Right cardiac atrium (tissue), 5 donors: ENCODE measurements at regions not wholly inside any gene's neighbourhood (a gene's known extent, or its start where the extent isn't known, plus 50 kb on each side); places are given as distances from the start of the nearest gene placed in this dataset.
A peak's percentile ranks its signal among the peaks of the same experiment; 100 is the strongest.
"Not testable (repeated sequence)": the region's sequence is repeated elsewhere in the genome, so short reads cannot be mapped to it uniquely, and the experiment has no call there.

Experiments
- ATAC-seq, 2 donors: fragments of 200-7000 bp; cut with Tn5 transposase; one replicate each; pipeline versions ENCODE4 v1.8.0 to v1.9.1; 2020; ENCODE audit warnings: moderate library complexity in 2 of 2, mild to moderate bottlenecking in 1 of 2
- DNase-seq, 3 donors: peaks; one replicate each; pipeline ENCODE4 v3.0.0-alpha.2; 2020
- H3K27ac ChIP-seq: one replicate; pipeline ENCODE4 v1.5.1; 2013; ENCODE audit warnings: mild to moderate bottlenecking, low read length, control low read depth, moderate library complexity
- H3K27me3 ChIP-seq: one replicate; pipeline ENCODE4 v1.6.1; 2013; ENCODE audit not compliant: control insufficient read depth, insufficient read depth
- H3K4me1 ChIP-seq: one replicate; pipeline ENCODE4 v1.6.1; 2013; ENCODE audit warnings: low read length; ENCODE audit not compliant: control insufficient read depth, insufficient read depth
- H3K4me3 ChIP-seq: one replicate; pipeline ENCODE4 v1.5.1; 2013; ENCODE audit warnings: low read length, control low read depth
- H3K9me3 ChIP-seq: one replicate; pipeline ENCODE4 v1.6.1; 2013; ENCODE audit warnings: low read length; ENCODE audit not compliant: control insufficient read depth
- WGBS: extraction: QIAGEN DNeasy Blood & Tissue Kit; methylation state at CpG from one replicate; pipeline ENCODE4 v1.1.7; 2013; 5-methylcytosine and 5-hydroxymethylcytosine counted together
- intact Hi-C, 4 donors: fragments of 100-400 bp; cut with DNase I; formaldehyde crosslinking; loops; one replicate each; pipeline versions ENCODE4 v1.11.0 to v1.14.0; 2022 to 2023
- donor health status: healthy with polysubstance abuse.
- donor health status: DM: no; HTN: yes; CAD: no.
- donor health status: DM: no; HTN: no; CAD: no.
- donor health status: DM: no; HTN: yes; CAD: no; lungs with severe emphysema.
- donor health status: DM: yes; HTN: yes; CAD: no.

- Histone ChIP-seq H3K4me1 (no peaks in the 10 kb centered on the region), H3K27me3 (no peaks in the 10 kb centered on the region), H3K4me3 (no peak overlapping the region), H3K27ac (no peak overlapping the region), H3K9me3 (no peaks in the 10 kb centered on the region)
- ATAC-seq, result no peak
- intact Hi-C loops, result no loop called here
- DNase-seq, result no peak
- WGBS, result 67% methylated on average over 4 of the region's 4 CpGs
Observed at GRCh38 chr3:62951037-62951613, 75.9 kb upstream of the CADPS start.

GRCh38 chr3:62951880-62952279, 76.7 kb upstream of the CADPS start:
- H3K9me3 ChIP-seq, DNase-seq, H3K27me3 ChIP-seq, ATAC-seq, H3K4me1 ChIP-seq, H3K4me3 ChIP-seq, intact Hi-C loops, H3K27ac ChIP-seq: not testable (repeated sequence)

- Histone ChIP-seq H3K4me3 (no peak overlapping the region), H3K27ac (no peak overlapping the region), H3K27me3 (no peaks in the 10 kb centered on the region), H3K9me3 (no peaks in the 10 kb centered on the region), H3K4me1 (no peaks in the 10 kb centered on the region)
- DNase-seq, result no peak
- WGBS, result 58% methylated on average over 1 of the region's 1 CpG
- intact Hi-C loops, result no loop called here
- ATAC-seq, result no peak
Observed at GRCh38 chr3:62954580-62954979, 79.4 kb upstream of the CADPS start.

- ATAC-seq (no peak), DNase-seq (no peak)
- intact Hi-C loops, result no loop called here
- H3K27ac ChIP-seq, result no peak overlapping the region
- no peaks in the 10 kb centered on the region for H3K9me3 ChIP-seq
- no peaks in the 10 kb centered on the region for H3K27me3 ChIP-seq
- no peak overlapping the region for H3K4me3 ChIP-seq
- WGBS, result 60% methylated on average over 4 of the region's 4 CpGs
- no peaks in the 10 kb centered on the region for H3K4me1 ChIP-seq
Observed at GRCh38 chr3:62955126-62955525, 79.9 kb upstream of the CADPS start.

GRCh38 chr3:62956411-62956810, 81.2 kb upstream of the CADPS start:
- Histone ChIP-seq H3K27me3 (no peaks in the 10 kb centered on the region), H3K27ac (no peak overlapping the region), H3K9me3 (no peaks in the 10 kb centered on the region), H3K4me3 (no peak overlapping the region), H3K4me1 (no peaks in the 10 kb centered on the region)
- DNase-seq, result no peak
- intact Hi-C loops, result no loop called here
- ATAC-seq, result no peak
- WGBS, result 24% methylated on average over 2 of the region's 2 CpGs

GRCh38 chr3:62961874-62962556, 86.8 kb upstream of the CADPS start:
- no peak overlapping the region for H3K4me3 ChIP-seq
- DNase-seq (no peak), ATAC-seq (no peak)
- no peak overlapping the region for H3K27ac ChIP-seq
- no peaks in the 10 kb centered on the region for H3K27me3 ChIP-seq
- WGBS, result 50% methylated on average over 6 of the region's 6 CpGs
- no peaks in the 10 kb centered on the region for H3K9me3 ChIP-seq
- no peaks in the 10 kb centered on the region for H3K4me1 ChIP-seq
- intact Hi-C loops, result no loop called here

- WGBS, result 27% methylated on average over 1 of the region's 1 CpG
- intact Hi-C loops, result no loop called here
- DNase-seq, result no peak
Observed at GRCh38 chr3:62962714-62963113, 87.5 kb upstream of the CADPS start.

GRCh38 chr3:62965311-62965710, 90.1 kb upstream of the CADPS start:
- intact Hi-C loops, result no loop called here
- Histone ChIP-seq H3K4me1 (no peaks in the 10 kb centered on the region), H3K4me3 (no peak overlapping the region), H3K9me3 (no peaks in the 10 kb centered on the region), H3K27me3 (no peaks in the 10 kb centered on the region), H3K27ac (no peak overlapping the region)
- ATAC-seq (peak; percentile 60 to 64), DNase-seq (no peak)
- 70% methylated on average over 2 of the region's 2 CpGs for WGBS

More at GRCh38 chr3:62962714-62963113, 87.5 kb upstream of the CADPS start:
- no peak for ATAC-seq
- Histone ChIP-seq H3K4me1 (no peaks in the 10 kb centered on the region), H3K9me3 (no peaks in the 10 kb centered on the region), H3K4me3 (no peak overlapping the region), H3K27ac (no peak overlapping the region), H3K27me3 (no peaks in the 10 kb centered on the region)

- Histone ChIP-seq H3K4me3 (no peak overlapping the region), H3K27ac (no peak overlapping the region), H3K9me3 (no peaks in the 10 kb centered on the region), H3K4me1 (no peaks in the 10 kb centered on the region), H3K27me3 (no peaks in the 10 kb centered on the region)
- DNase-seq (no peak), ATAC-seq (no peak)
- 77% methylated on average over 3 of the region's 3 CpGs for WGBS
- intact Hi-C loops, result no loop called here
Observed at GRCh38 chr3:62968128-62968527, 92.9 kb upstream of the CADPS start.

GRCh38 chr3:62970648-62971047, 95.4 kb upstream of the CADPS start:
- Histone ChIP-seq H3K27ac (no peak overlapping the region), H3K9me3 (no peaks in the 10 kb centered on the region), H3K4me3 (no peak overlapping the region), H3K4me1 (no peaks in the 10 kb centered on the region), H3K27me3 (no peaks in the 10 kb centered on the region)
- 90% methylated on average over 5 of the region's 5 CpGs for WGBS
- intact Hi-C loops, result no loop called here
- DNase-seq (no peak), ATAC-seq (no peak)

- H3K9me3 ChIP-seq, result no peaks in the 10 kb centered on the region
- WGBS, result 55% methylated on average over 1 of the region's 1 CpG
- intact Hi-C loops, result no loop called here
Observed at GRCh38 chr3:62975566-62975965, 100.3 kb upstream of the CADPS start.

GRCh38 chr3:62981962-62982361, 106.7 kb upstream of the CADPS start:
- no peak overlapping the region for H3K4me3 ChIP-seq
- no peaks in the 10 kb centered on the region for H3K27me3 ChIP-seq
- ATAC-seq (no peak), DNase-seq (no peak)
- H3K9me3 ChIP-seq, result no peaks in the 10 kb centered on the region
- 0% methylated on average over 1 of the region's 1 CpG for WGBS
- no peaks in the 10 kb centered on the region for H3K4me1 ChIP-seq
- no peak overlapping the region for H3K27ac ChIP-seq
- intact Hi-C loops, result no loop called here

More at GRCh38 chr3:62975566-62975965, 100.3 kb upstream of the CADPS start:
- Histone ChIP-seq H3K27ac (no peak overlapping the region), H3K4me1 (no peaks in the 10 kb centered on the region), H3K27me3 (no peaks in the 10 kb centered on the region), H3K4me3 (no peak overlapping the region)
- DNase-seq, result no peak
- ATAC-seq, result no peak
